Large intestine (tissue), 3 donors: ENCODE measurements at regions not wholly inside any gene's neighbourhood (a gene's known extent, or its start where the extent isn't known, plus 50 kb on each side); places are given as distances from the start of the nearest gene placed in this dataset.

ENCODE experiments used
- DNase-seq, 2 donors: peaks; one replicate each; pipeline versions ENCODE4 v3.0.0 to v3.0.0-alpha.2; 2013
- H3K27ac ChIP-seq: one replicate; pipeline ENCODE4 v1.5.1; 2013; ENCODE audit warnings: low read length
- H3K27me3 ChIP-seq: 2 replicates; pipeline ENCODE4 v1.6.1; 2013; ENCODE audit warnings: low read length; ENCODE audit not compliant: control insufficient read depth, insufficient read depth
- H3K36me3 ChIP-seq: 2 replicates; pipeline ENCODE4 v1.6.1; 2013; ENCODE audit warnings: low read length; ENCODE audit not compliant: control insufficient read depth, insufficient read depth
- H3K4me1 ChIP-seq: one replicate; pipeline ENCODE4 v1.6.1; 2013; ENCODE audit warnings: low read length; ENCODE audit not compliant: control insufficient read depth, insufficient read depth
- H3K4me3 ChIP-seq: one replicate; pipeline ENCODE4 v1.5.1; 2013; ENCODE audit warnings: low read length
- H3K9me3 ChIP-seq: one replicate; pipeline ENCODE4 v1.6.1; 2013; ENCODE audit warnings: mild to moderate bottlenecking, low read depth, low read length, moderate library complexity; ENCODE audit not compliant: control insufficient read depth
- WGBS: methylation state at CpG from one replicate; pipeline ENCODE4 v1.1.5; 2013; ENCODE audit warnings: low lambda C conversion rate; ENCODE audit not compliant: insufficient coverage; 5-methylcytosine and 5-hydroxymethylcytosine counted together

GRCh38 chr2:163541943-163542342, 193.9 kb downstream of the FIGN start:
- Histone ChIP-seq H3K9me3 (no peaks in the 10 kb centered on the region), H3K27ac (no peak overlapping the region), H3K27me3 (no peaks in the 10 kb centered on the region), H3K4me1 (no peaks in the 10 kb centered on the region), H3K36me3 (no peaks in the 10 kb centered on the region), H3K4me3 (no peak overlapping the region)
- WGBS = 100% methylated on average over 1 of the region's 2 CpGs
- DNase-seq = no peak

GRCh38 chr2:163541495-163541894, 194.3 kb downstream of the FIGN start:
- no peaks in the 10 kb centered on the region for H3K9me3 ChIP-seq
- no peak overlapping the region for H3K4me3 ChIP-seq
- H3K36me3 ChIP-seq = no peaks in the 10 kb centered on the region
- no peaks in the 10 kb centered on the region for H3K4me1 ChIP-seq
- DNase-seq = no peak
- no peaks in the 10 kb centered on the region for H3K27me3 ChIP-seq
- WGBS = 82% methylated on average over 2 of the region's 2 CpGs
- no peak overlapping the region for H3K27ac ChIP-seq

GRCh38 chr2:163528640-163529217, 207.1 kb downstream of the FIGN start:
- Histone ChIP-seq H3K36me3 (no peaks in the 10 kb centered on the region), H3K4me1 (no peaks in the 10 kb centered on the region), H3K4me3 (no peak overlapping the region), H3K9me3 (no peaks in the 10 kb centered on the region), H3K27ac (no peak overlapping the region), H3K27me3 (no peaks in the 10 kb centered on the region)
- whole genome bisulfite sequencing = 50% methylated on average over 1 of the region's 1 CpG
- DNase-seq = no peak

GRCh38 chr2:163527381-163527780, 208.4 kb downstream of the FIGN start:
- H3K4me1 ChIP-seq = no peaks in the 10 kb centered on the region
- no peaks in the 10 kb centered on the region for H3K36me3 ChIP-seq
- no peaks in the 10 kb centered on the region for H3K9me3 ChIP-seq
- H3K27ac ChIP-seq = no peak overlapping the region
- no peaks in the 10 kb centered on the region for H3K27me3 ChIP-seq
- no peak overlapping the region for H3K4me3 ChIP-seq
- DNase-seq = no peak

- Histone ChIP-seq H3K4me1 (no peaks in the 10 kb centered on the region), H3K27me3 (no peaks in the 10 kb centered on the region), H3K36me3 (no peaks in the 10 kb centered on the region), H3K27ac (no peak overlapping the region), H3K4me3 (no peak overlapping the region), H3K9me3 (no peaks in the 10 kb centered on the region)
- DNase-seq = no peak
- WGBS = 88% methylated on average over 2 of the region's 2 CpGs
Measured at GRCh38 chr2:163518762-163519161, 217.0 kb downstream of the FIGN start.

GRCh38 chr2:163515836-163516235, 220.0 kb downstream of the FIGN start:
- Histone ChIP-seq H3K4me1 (no peaks in the 10 kb centered on the region), H3K27ac (no peak overlapping the region), H3K9me3 (no peaks in the 10 kb centered on the region), H3K27me3 (no peaks in the 10 kb centered on the region), H3K4me3 (no peak overlapping the region), H3K36me3 (no peaks in the 10 kb centered on the region)
- DNase-seq = no peak

GRCh38 chr2:163505281-163505680, 230.5 kb downstream of the FIGN start:
- Histone ChIP-seq H3K36me3 (no peaks in the 10 kb centered on the region), H3K4me1 (no peaks in the 10 kb centered on the region), H3K4me3 (no peak overlapping the region), H3K27ac (no peak overlapping the region), H3K27me3 (no peaks in the 10 kb centered on the region), H3K9me3 (no peaks in the 10 kb centered on the region)
- DNase-seq = no peak
- WGBS = 80% methylated on average over 1 of the region's 3 CpGs

GRCh38 chr2:163493359-163494298, 242.2 kb downstream of the FIGN start:
- 85% methylated on average over 4 of the region's 13 CpGs for WGBS
- Histone ChIP-seq H3K4me1 (no peaks in the 10 kb centered on the region), H3K27ac (no peak overlapping the region), H3K9me3 (no peaks in the 10 kb centered on the region), H3K4me3 (no peak overlapping the region), H3K27me3 (no peaks in the 10 kb centered on the region), H3K36me3 (no peaks in the 10 kb centered on the region)
- no peak for DNase-seq

- Histone ChIP-seq H3K36me3 (no peaks in the 10 kb centered on the region), H3K27ac (no peak overlapping the region), H3K4me1 (no peaks in the 10 kb centered on the region), H3K4me3 (no peak overlapping the region), H3K9me3 (no peaks in the 10 kb centered on the region), H3K27me3 (no peaks in the 10 kb centered on the region)
- DNase-seq = no peak
- WGBS = no CpG with 5 or more reads among the region's 2 CpGs
Measured at GRCh38 chr2:163491850-163492249, 244.0 kb downstream of the FIGN start.

- no peaks in the 10 kb centered on the region for H3K36me3 ChIP-seq
- H3K4me3 ChIP-seq = no peak overlapping the region
- WGBS = no CpG with 5 or more reads among the region's 3 CpGs
Measured at GRCh38 chr2:163490281-163490680, 245.5 kb downstream of the FIGN start.

GRCh38 chr2:163481515-163481914, 254.3 kb downstream of the FIGN start:
- DNase-seq = no peak
- Histone ChIP-seq H3K4me1 (no peaks in the 10 kb centered on the region), H3K27ac (no peak overlapping the region), H3K27me3 (no peaks in the 10 kb centered on the region), H3K4me3 (no peak overlapping the region), H3K36me3 (no peaks in the 10 kb centered on the region), H3K9me3 (no peaks in the 10 kb centered on the region)

More at GRCh38 chr2:163490281-163490680, 245.5 kb downstream of the FIGN start:
- no peaks in the 10 kb centered on the region for H3K4me1 ChIP-seq
- H3K9me3 ChIP-seq = no peaks in the 10 kb centered on the region
- no peak overlapping the region for H3K27ac ChIP-seq
- DNase-seq = no peak
- H3K27me3 ChIP-seq = no peaks in the 10 kb centered on the region
